A673 (cell line): ENCODE measurements at regions not wholly inside any gene's neighbourhood (a gene's known extent, or its start where the extent isn't known, plus 50 kb on each side); places are given as distances from the start of the nearest gene placed in this dataset.

Source experiments
- BruUV-seq: library from RNA; stranded (reverse); fragments of 400-500 nt; replicated peaks from 2 replicates; lab custom pipeline; 2021; lab: Mats Ljungman, UMichigan
- CTCF ChIA-PET: fragments of 300-600 bp; sonication (Branson Sonifier 250); formaldehyde crosslinking; loops from one replicate; lab custom pipeline; 2022; ENCODE audit warnings: antibody characterized with exemption; lab: Charles Lee
- POLR2A ChIA-PET: fragments of 300-600 bp; sonication (Branson Sonifier 250); formaldehyde crosslinking; loops from one replicate; lab custom pipeline; 2022; ENCODE audit warnings: antibody characterized with exemption; ENCODE audit not compliant: low non-redundant PET; lab: Charles Lee
- DNase-seq: peaks from one replicate; pipeline ENCODE4 v3.0.0-alpha.2; 2015; ENCODE audit warnings: low spot score
- H3K27ac ChIP-seq: fragments of 200-600 bp; sonication (generic); 2 replicates; pipeline ENCODE4 v1.5.1; 2016; ENCODE audit warnings: mixed run types, low read depth, mild to moderate bottlenecking, mixed read lengths, antibody characterized with exemption, low read length; ENCODE audit not compliant: poor library complexity, severe bottlenecking
- H3K27me3 ChIP-seq: fragments of 200-600 bp; sonication (generic); replicated peaks from 2 replicates; pipeline ENCODE4 v1.6.1; 2017; ENCODE audit warnings: mixed run types, low read depth, mild to moderate bottlenecking, mixed read lengths, antibody characterized with exemption, low read length; ENCODE audit not compliant: insufficient read depth, poor library complexity
- H3K36me3 ChIP-seq: fragments of 200-600 bp; sonication (generic); 2 replicates; pipeline ENCODE4 v1.6.1; 2016; ENCODE audit warnings: mixed run types, mild to moderate bottlenecking, mixed read lengths, antibody characterized with exemption, low read length; ENCODE audit not compliant: insufficient read depth, poor library complexity, severe bottlenecking
- H3K4me1 ChIP-seq: fragments of 200-600 bp; sonication (generic); 2 replicates; pipeline ENCODE4 v1.6.1; 2017; ENCODE audit warnings: mixed run types, mild to moderate bottlenecking, mixed read lengths, antibody characterized with exemption, low read length; ENCODE audit not compliant: insufficient read depth, poor library complexity, severe bottlenecking
- H3K4me3 ChIP-seq: fragments of 200-600 bp; sonication (generic); 2 replicates; pipeline ENCODE4 v1.5.1; 2016; ENCODE audit warnings: low read depth, mixed run types, mild to moderate bottlenecking, mixed read lengths, low read length; ENCODE audit not compliant: poor library complexity, severe bottlenecking
- H3K9me3 ChIP-seq: fragments of 200-600 bp; sonication (generic); 2 replicates; pipeline ENCODE4 v1.6.1; 2016; ENCODE audit warnings: mixed run types, low read depth, mild to moderate bottlenecking, mixed read lengths, antibody characterized with exemption, low read length; ENCODE audit not compliant: poor library complexity, severe bottlenecking
- CTCF ChIP-seq: fragments of 300-800, 200-600 bp; sonication (generic); conservative IDR thresholded peaks from 2 replicates; pipeline ENCODE4 v1.5.1; 2017; ENCODE audit warnings: low read depth, mild to moderate bottlenecking, antibody characterized with exemption, low read length, moderate library complexity, mixed read lengths
- EZH2 ChIP-seq: fragments of 200-600 bp; sonication (generic); IDR thresholded peaks from 2 replicates; pipeline ENCODE4 v1.6.1; 2017; ENCODE audit warnings: borderline replicate concordance, low read depth, mild to moderate bottlenecking, mixed read lengths, antibody characterized with exemption, low read length; ENCODE audit not compliant: poor library complexity, severe bottlenecking
- intact Hi-C: fragments of 100-400 bp; cut with micrococcal nuclease; formaldehyde crosslinking; loops from one replicate; pipeline ENCODE4 v1.10.0; 2022; ENCODE audit not compliant: unreplicated experiment

GRCh38 chr5:164204338-164204946 lies 699.0 kb downstream of the MAT2B start:
- ChIA-PET CTCF (no interaction called here), POLR2A (no interaction called here)
- Histone ChIP-seq H3K27me3 (peaks cover 7% of the 10 kb centered on the region), H3K4me3 (no peak overlapping the region), H3K36me3 (no peaks in the 10 kb centered on the region), H3K27ac (no peak overlapping the region), H3K9me3 (no peaks in the 10 kb centered on the region), H3K4me1 (no peaks in the 10 kb centered on the region)
- no peak for DNase-seq
- TF ChIP-seq EZH2 (no peak), CTCF (no peak)
- no TSS peak for BruUV-seq
- intact Hi-C loops = no loop called here

- H3K36me3 ChIP-seq = no peaks in the 10 kb centered on the region
- TF ChIP-seq EZH2 = no peak
- TF ChIP-seq CTCF = no peak
- no TSS peak for BruUV-seq
- DNase-seq = no peak
- no peaks in the 10 kb centered on the region for H3K9me3 ChIP-seq
- H3K27ac ChIP-seq = no peak overlapping the region
- H3K27me3 ChIP-seq = peaks cover 8% of the 10 kb centered on the region
- intact Hi-C loops = no loop called here
- H3K4me3 ChIP-seq = no peak overlapping the region
- H3K4me1 ChIP-seq = no peaks in the 10 kb centered on the region
- POLR2A ChIA-PET = no interaction called here
- CTCF ChIA-PET = no interaction called here
Measured at GRCh38 chr5:164206196-164206595, 700.8 kb downstream of the MAT2B start.

- no TSS peak for BruUV-seq
- intact Hi-C loops = no loop called here
Measured at GRCh38 chr5:164207646-164208045, 702.2 kb downstream of the MAT2B start.

More at GRCh38 chr5:164207646-164208045, 702.2 kb downstream of the MAT2B start:
- no peaks in the 10 kb centered on the region for H3K4me1 ChIP-seq
- no peak for TF ChIP-seq CTCF
- TF ChIP-seq EZH2 = no peak
- no peaks in the 10 kb centered on the region for H3K9me3 ChIP-seq
- H3K27ac ChIP-seq = no peak overlapping the region
- CTCF ChIA-PET = no interaction called here
- no peak overlapping the region for H3K4me3 ChIP-seq
- POLR2A ChIA-PET = no interaction called here
- H3K36me3 ChIP-seq = no peaks in the 10 kb centered on the region
- H3K27me3 ChIP-seq = peaks cover 17% of the 10 kb centered on the region
- no peak for DNase-seq
